Body of pancreas (tissue), 4 donors: ENCODE measurements at regions not wholly inside any gene's neighbourhood (a gene's known extent, or its start where the extent isn't known, plus 50 kb on each side); places are given as distances from the start of the nearest gene placed in this dataset.

Source experiments
- ATAC-seq: fragments of 150-250 bp; one replicate; pipeline ENCODE4 v1.9.1; 2016
- DNase-seq, 4 donors: peaks; one replicate each; pipeline ENCODE4 v3.0.0-alpha.2; 2019
- H3K27ac ChIP-seq, 4 donors: fragments of 200-600 bp; sonication (generic); 1 replicate in 3 of 4; 2 replicates in 1 of 4; pipeline versions ENCODE4 v1.5.1 to v1.6.1; 2016 to 2019; ENCODE audit warnings: mild to moderate bottlenecking in 1 of 4, mixed read lengths in 1 of 4, moderate library complexity in 1 of 4
- H3K27me3 ChIP-seq, 2 donors: fragments of 200-600 bp; sonication (generic); one replicate each; pipeline ENCODE4 v1.6.0; 2016; ENCODE audit warnings: mild to moderate bottlenecking in 1 of 2
- H3K36me3 ChIP-seq, 2 donors: fragments of 200-600 bp; sonication (generic); replicated peaks in 1 of 2; 2 replicates each; pipeline ENCODE4 v1.5.1; 2016; ENCODE audit warnings: low read depth in 2 of 2; ENCODE audit not compliant: insufficient read depth in 1 of 2
- H3K4me1 ChIP-seq: fragments of 200-600 bp; sonication (generic); one replicate; pipeline ENCODE4 v1.6.0; 2016
- H3K4me3 ChIP-seq, 2 donors: fragments of 200-600 bp; sonication (generic); 1 replicate in 1 of 2; 2 replicates in 1 of 2; pipeline ENCODE4 v1.5.1; 2016 to 2019
- H3K9me3 ChIP-seq, 3 donors: fragments of 200-600 bp; sonication (generic); 1 replicate in 2 of 3; 2 replicates in 1 of 3; pipeline ENCODE4 v1.5.1; 2016
- POLR2A ChIP-seq, 3 donors: fragments of 450-650 bp; IDR thresholded peaks; one replicate each; pipeline ENCODE4 v1.6.1; 2016; ENCODE audit warnings: antibody characterized with exemption in 3 of 3, mild to moderate bottlenecking in 2 of 3
- WGBS, 2 donors: methylation state at CpG; one replicate each; pipeline ENCODE4 v1.1.5; 2017; 5-methylcytosine and 5-hydroxymethylcytosine counted together
- intact Hi-C: fragments of 100-400 bp; cut with DNase I; formaldehyde crosslinking; loops from one replicate; pipeline ENCODE4 v1.15.1; 2023
- TF ChIP-seq, protein P1 (sequence below), 7 experiments: fragments of 450-650 bp in 4 of 7; fragments of 200-600 bp in 3 of 7; sonication (generic) in 3 of 7; IDR thresholded peaks; one replicate each; pipeline ENCODE4 v1.5.1; 2016 to 2019; ENCODE audit warnings: antibody characterized with exemption in 7 of 7

DNA sequence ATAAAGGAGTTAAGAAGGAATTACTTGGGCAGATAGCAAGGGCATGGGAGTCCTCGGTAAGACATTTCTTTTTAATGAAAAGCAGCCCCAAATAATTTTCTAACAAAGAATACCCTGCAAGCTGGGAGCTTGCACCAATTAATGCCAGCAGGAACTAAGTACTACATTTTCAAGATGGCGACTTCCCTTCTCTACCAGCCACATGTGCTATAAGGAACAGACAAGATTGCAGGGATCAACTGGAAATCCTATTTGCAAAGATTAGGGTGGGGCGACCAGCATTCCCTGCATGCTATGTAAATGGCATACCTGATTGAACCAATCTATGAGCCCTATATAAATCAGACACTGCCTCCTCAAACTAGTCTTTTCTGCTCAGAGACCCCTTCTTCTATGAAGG is 827.5 kb downstream of the ADCYAP1 start:
- no peak for DNase-seq
- 76 to 78% methylated on average over 3 of the region's 3 CpGs for WGBS, 2 donors
- no peak for TF ChIP-seq POLR2A (IDR thresholded peaks at IDR 0.05)
- TF ChIP-seq, protein P1, sequence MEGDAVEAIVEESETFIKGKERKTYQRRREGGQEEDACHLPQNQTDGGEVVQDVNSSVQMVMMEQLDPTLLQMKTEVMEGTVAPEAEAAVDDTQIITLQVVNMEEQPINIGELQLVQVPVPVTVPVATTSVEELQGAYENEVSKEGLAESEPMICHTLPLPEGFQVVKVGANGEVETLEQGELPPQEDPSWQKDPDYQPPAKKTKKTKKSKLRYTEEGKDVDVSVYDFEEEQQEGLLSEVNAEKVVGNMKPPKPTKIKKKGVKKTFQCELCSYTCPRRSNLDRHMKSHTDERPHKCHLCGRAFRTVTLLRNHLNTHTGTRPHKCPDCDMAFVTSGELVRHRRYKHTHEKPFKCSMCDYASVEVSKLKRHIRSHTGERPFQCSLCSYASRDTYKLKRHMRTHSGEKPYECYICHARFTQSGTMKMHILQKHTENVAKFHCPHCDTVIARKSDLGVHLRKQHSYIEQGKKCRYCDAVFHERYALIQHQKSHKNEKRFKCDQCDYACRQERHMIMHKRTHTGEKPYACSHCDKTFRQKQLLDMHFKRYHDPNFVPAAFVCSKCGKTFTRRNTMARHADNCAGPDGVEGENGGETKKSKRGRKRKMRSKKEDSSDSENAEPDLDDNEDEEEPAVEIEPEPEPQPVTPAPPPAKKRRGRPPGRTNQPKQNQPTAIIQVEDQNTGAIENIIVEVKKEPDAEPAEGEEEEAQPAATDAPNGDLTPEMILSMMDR (IDR thresholded peaks at IDR 0.05), result no peak

DNA sequence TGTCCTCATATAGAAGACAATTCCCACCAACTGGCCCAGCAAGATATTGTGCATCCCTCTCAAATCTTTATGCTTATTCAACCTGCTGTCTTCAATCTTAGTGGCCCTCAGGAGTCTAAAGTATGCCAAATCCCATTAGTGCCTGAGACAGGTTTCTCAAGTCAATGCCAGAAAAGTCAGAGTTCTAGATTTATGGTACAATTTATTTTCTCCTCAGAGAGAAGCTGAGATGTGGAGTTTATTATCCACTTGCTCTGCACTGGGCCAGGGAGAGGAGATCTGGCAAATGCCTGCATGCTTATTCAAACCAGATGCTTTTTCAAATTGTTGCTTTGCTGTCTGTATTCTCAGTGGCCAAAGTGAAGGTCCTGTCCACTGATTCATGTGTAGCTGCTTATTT is 825.2 kb downstream of the METTL4 start:
- H3K36me3 ChIP-seq, result no peaks in the 10 kb centered on the region
- no peak for ATAC-seq

More for the DNA sequence above, 827.5 kb downstream of the ADCYAP1 start:
- H3K4me3 ChIP-seq, result no peak overlapping the region
- no peak for ATAC-seq
- no peak overlapping the region for H3K27ac ChIP-seq
- intact Hi-C loops, result no loop called here
- no peaks in the 10 kb centered on the region for H3K9me3 ChIP-seq
- no peaks in the 10 kb centered on the region for H3K4me1 ChIP-seq
- H3K36me3 ChIP-seq, result no peaks in the 10 kb centered on the region
- no peaks in the 10 kb centered on the region for H3K27me3 ChIP-seq

DNA sequence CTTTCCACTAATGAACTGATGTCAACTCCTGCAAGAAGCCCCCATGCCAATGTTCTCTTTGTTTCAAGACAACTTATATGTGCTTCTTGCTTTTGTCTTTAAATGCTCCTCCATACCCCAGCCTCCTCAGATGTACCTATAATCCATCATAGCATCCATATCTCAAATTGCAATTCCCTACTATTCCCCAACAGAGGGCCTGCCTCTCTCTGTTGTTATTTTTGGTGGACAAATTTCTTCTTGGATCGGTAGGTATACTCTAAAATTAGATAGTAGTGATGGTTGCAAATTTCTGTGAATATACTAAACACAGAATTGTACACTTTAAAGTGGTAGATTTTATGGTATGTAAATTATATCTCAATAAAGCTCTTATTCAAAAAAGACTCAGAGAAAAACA is 820.1 kb downstream of the METTL4 start:
- DNase-seq (no peak), ATAC-seq (no peak)
- intact Hi-C loops, result no loop called here
- no peaks in the 10 kb centered on the region for H3K27me3 ChIP-seq
- no peaks in the 10 kb centered on the region for H3K4me1 ChIP-seq
- H3K27ac ChIP-seq, result no peak overlapping the region
- H3K4me3 ChIP-seq, result no peak overlapping the region
- TF ChIP-seq, protein P1 (IDR thresholded peaks at IDR 0.05), result no peak
- TF ChIP-seq POLR2A (IDR thresholded peaks at IDR 0.05), result no peak
- H3K9me3 ChIP-seq, result no peaks in the 10 kb centered on the region
- no peaks in the 10 kb centered on the region for H3K36me3 ChIP-seq
- WGBS, 2 donors, result 54 to 67% methylated on average over 1 of the region's 1 CpG

More for the DNA sequence above, 825.2 kb downstream of the METTL4 start:
- intact Hi-C loops, result no loop called here
- Histone ChIP-seq H3K27ac (no peak overlapping the region), H3K9me3 (no peaks in the 10 kb centered on the region), H3K4me1 (no peaks in the 10 kb centered on the region), H3K27me3 (no peaks in the 10 kb centered on the region), H3K4me3 (no peak overlapping the region)
- TF ChIP-seq, protein P1 (IDR thresholded peaks at IDR 0.05), result no peak
- TF ChIP-seq POLR2A (IDR thresholded peaks at IDR 0.05), result no peak
- no peak for DNase-seq

GRCh38 chr18:1760901-1761300 is 810.4 kb downstream of the METTL4 start:
- Histone ChIP-seq H3K27ac (no peak overlapping the region), H3K36me3 (no peaks in the 10 kb centered on the region), H3K4me1 (no peaks in the 10 kb centered on the region), H3K27me3 (no peaks in the 10 kb centered on the region), H3K9me3 (peaks cover 0 to 4% (median 0%) of the 10 kb centered on the region in 3 donors), H3K4me3 (no peak overlapping the region)
- ATAC-seq, result no peak
- DNase-seq, result no peak
- 52 to 65% methylated on average over 3 of the region's 3 CpGs for WGBS, 2 donors
- no peak for TF ChIP-seq POLR2A (IDR thresholded peaks at IDR 0.05)
- TF ChIP-seq, protein P1 (IDR thresholded peaks at IDR 0.05), result no peak
- intact Hi-C loops, result no loop called here

- no peak for TF ChIP-seq POLR2A (IDR thresholded peaks at IDR 0.05)
- TF ChIP-seq, protein P1 (IDR thresholded peaks at IDR 0.05), result no peak
- WGBS, 2 donors, result 10 to 14% methylated on average over 1 of the region's 1 CpG
- DNase-seq, result no peak
- no peak overlapping the region for H3K27ac ChIP-seq
- no peaks in the 10 kb centered on the region for H3K36me3 ChIP-seq
- H3K4me3 ChIP-seq, result no peak overlapping the region
- no peaks in the 10 kb centered on the region for H3K27me3 ChIP-seq
- no peak for ATAC-seq
- no peaks in the 10 kb centered on the region for H3K4me1 ChIP-seq
- intact Hi-C loops, result no loop called here
- H3K9me3 ChIP-seq, result no peaks in the 10 kb centered on the region
Measured at GRCh38 chr18:1774261-1774660, 797.0 kb downstream of the METTL4 start.
